ENCODE measurements at regions not wholly inside any gene's neighbourhood (a gene's known extent, or its start where the extent isn't known, plus 50 kb on each side); places are given as distances from the start of the nearest gene placed in this dataset.

DNA sequence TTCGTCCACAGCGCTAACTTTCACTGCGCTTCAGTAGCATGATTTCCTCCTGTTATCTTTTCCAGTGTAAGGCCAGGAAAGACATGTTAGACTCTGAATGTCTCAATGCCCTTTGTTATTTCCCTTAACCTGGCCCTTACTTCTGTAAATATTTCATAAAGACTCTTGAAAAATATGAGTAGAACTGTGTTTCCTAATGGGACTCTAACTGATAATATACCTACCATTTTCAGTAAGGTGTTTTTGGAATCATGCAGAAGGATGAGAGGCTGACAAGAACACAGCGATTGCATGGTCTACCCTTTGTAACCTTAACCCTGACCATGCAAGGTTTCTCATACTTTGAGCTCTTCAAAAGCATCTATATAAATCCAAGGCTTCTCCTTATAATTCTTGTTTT, 550.1 kb downstream of the SLITRK6 start:
- no peak for DNase-seq (ENCODE audit: low read depth in 4 of 4, low spot score in 2 of 4)

- no peak for DNase-seq (ENCODE audit: low read depth in 4 of 4, low spot score in 2 of 4)
Observed at GRCh38 chr13:85247780-85248179, 551.4 kb downstream of the SLITRK6 start.

DNA sequence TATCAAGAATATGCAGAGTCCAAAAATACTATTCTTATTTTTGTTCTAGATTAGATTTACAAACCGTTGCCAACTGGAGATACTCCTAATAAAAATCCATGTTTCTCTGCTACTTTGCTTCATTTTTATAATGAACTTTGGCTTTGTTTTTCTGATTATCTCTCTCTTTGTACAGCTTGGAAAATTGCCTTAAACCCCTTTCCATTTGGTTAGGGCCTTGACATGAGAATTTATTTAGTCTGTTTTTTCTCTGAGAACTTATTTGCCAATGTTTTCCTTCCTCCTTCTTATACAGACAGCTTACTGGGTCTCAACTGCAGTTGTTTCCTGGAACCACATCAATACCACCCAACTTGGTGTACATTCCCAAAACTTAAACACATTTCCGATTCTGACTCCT, 555.4 kb downstream of the SLITRK6 start:
- DNase-seq (ENCODE audit: low read depth in 4 of 4, low spot score in 2 of 4): no peak

DNA sequence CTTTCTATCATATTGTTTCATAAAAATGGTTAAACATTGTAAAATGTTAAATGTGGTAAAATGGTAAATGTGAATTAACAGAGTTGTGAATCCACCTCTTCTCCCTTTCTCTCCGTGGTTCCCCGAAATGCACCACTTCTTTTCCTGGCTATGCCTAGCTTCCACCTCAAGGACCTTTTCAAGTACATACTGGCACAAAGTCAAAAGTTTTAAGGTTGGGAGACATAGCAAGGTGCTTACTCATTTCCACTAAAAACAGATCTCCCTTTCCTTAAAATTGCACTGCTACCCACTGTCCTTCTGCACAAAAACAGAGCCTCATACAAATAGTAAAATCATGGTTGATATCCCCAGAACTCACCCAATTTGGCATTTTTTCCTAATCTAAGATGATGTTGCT, 558.2 kb downstream of the SLITRK6 start:
- no peak for DNase-seq (ENCODE audit: low read depth in 4 of 4, low spot score in 2 of 4)

DNA sequence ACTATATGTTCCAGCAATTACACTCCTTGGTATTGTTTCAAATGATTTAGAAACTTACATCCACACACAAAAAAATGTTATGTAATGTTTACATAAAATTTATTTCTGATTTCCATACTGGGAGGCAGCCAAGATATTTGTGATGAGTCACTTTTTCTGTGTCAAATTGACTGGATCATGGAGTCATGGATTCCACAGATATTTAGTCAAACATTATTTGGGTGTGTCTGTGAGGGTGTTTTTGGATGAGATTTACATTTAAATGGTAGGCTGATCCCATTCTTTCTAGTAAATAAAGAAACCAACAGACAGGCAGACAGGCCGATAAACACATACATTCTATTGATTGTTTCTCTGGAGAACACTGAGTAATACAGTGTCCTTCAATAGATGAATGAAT, 562.8 kb downstream of the SLITRK6 start:
- no peak for DNase-seq (ENCODE audit: low read depth in 4 of 4, low spot score in 2 of 4)

DNA sequence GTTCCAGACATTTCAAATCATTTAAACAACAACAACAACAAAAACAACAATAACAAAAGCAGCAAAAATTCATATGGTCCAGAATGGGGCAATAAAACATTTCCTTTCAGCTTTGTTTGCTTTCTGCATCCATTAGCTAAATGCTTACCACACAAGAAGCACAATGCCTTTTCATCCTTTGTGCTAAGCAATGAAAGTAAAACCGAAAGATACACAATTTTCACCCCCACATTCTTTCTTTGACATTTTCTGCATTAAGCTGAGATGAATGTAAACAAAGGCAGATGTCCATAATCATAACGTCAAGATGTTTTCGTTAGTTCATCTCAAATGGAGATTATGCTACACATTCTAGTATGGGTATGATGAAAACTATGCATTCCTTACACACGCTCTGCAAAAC, 568.5 kb downstream of the SLITRK6 start:
- DNase-seq (ENCODE audit: low read depth in 4 of 4, low spot score in 2 of 4): peak in 2 of 4 donors; percentile 11 to 33

GRCh38 chr13:85228692-85229091, 570.5 kb downstream of the SLITRK6 start:
- no peak for DNase-seq (ENCODE audit: low read depth in 4 of 4, low spot score in 2 of 4)

DNA sequence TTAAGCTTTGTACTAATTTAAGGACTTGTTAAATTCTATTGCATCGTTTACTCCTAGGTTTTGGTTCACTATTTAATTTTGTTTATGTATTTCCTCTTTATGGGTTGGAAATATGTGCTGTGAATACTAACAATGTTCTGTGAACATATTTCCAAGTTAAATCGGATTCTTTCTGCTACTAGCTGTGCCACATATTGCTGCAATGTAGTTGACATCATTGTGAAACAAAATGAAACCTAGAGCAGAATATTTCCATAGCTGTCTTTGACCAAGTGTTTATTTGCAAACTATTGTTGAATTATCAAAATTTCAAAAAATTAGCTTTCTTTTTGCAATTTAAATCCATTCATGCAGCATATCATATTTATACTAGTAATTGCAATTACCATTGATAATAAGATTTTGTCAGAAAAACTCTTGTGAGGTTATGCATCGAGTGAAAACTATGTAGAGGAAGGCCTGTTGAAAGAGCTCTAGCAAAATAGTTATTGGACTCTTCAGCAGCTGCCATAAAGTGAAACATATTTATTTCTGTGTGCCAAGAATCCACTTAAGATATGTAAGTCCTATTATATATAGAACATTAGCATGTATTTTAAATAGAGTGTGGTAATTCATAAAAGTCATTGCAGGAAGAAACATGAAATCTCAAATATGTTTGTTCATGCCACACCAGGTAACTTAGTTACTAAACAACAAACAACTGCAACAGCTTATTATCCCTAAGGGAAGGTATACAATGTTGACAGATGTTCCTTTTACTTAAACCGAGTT, 575.1 kb downstream of the SLITRK6 start:
- no peak for DNase-seq (ENCODE audit: low read depth in 4 of 4, low spot score in 2 of 4)

GRCh38 chr13:85216576-85216975, 582.6 kb downstream of the SLITRK6 start:
- DNase-seq (ENCODE audit: low read depth in 4 of 4, low spot score in 2 of 4): no peak

GRCh38 chr13:85212692-85213091, 586.5 kb downstream of the SLITRK6 start:
- DNase-seq (ENCODE audit: low read depth in 4 of 4, low spot score in 2 of 4): no peak

- no peak for DNase-seq (ENCODE audit: low read depth in 4 of 4, low spot score in 2 of 4)
Observed at GRCh38 chr13:85204668-85205344, 594.4 kb downstream of the SLITRK6 start.

- DNase-seq (ENCODE audit: low read depth in 4 of 4, low spot score in 2 of 4): no peak
Observed at GRCh38 chr13:85197431-85197830, 601.8 kb downstream of the SLITRK6 start.

- no peak for DNase-seq (ENCODE audit: low read depth in 4 of 4, low spot score in 2 of 4)
Observed at GRCh38 chr13:85194482-85194881, 604.7 kb downstream of the SLITRK6 start.

DNA sequence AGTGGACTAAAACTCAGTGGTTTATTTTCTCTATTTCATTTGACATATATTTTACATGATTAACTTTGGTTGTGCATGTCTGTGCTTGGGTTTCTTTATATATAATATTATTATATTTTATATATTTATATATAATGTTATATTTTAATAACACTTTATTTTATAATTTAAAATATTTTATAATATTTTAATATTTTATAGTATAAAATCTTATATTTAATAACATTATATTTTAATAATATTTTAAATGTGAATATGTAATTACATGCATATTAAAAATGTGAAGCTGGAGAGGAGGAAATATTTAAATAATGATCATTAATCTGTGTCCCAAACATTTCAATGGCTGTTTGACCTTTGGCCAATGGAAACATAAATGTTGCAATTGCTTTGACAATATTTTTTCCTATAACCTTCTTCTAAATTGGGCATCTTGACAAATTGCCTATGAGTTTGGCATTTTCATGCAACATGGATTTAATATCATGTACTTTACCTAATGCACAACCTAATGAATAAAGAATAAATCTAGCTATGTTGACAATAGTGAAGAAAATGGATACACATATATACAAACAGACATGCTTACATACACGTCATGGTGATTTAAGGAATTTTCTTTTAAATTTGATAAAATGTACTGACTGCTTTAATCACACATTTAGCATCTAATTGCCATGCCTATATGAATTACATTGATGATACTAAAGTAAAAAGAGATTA, 607.1 kb downstream of the SLITRK6 start:
- DNase-seq (ENCODE audit: low read depth in 4 of 4, low spot score in 2 of 4): no peak

DNA sequence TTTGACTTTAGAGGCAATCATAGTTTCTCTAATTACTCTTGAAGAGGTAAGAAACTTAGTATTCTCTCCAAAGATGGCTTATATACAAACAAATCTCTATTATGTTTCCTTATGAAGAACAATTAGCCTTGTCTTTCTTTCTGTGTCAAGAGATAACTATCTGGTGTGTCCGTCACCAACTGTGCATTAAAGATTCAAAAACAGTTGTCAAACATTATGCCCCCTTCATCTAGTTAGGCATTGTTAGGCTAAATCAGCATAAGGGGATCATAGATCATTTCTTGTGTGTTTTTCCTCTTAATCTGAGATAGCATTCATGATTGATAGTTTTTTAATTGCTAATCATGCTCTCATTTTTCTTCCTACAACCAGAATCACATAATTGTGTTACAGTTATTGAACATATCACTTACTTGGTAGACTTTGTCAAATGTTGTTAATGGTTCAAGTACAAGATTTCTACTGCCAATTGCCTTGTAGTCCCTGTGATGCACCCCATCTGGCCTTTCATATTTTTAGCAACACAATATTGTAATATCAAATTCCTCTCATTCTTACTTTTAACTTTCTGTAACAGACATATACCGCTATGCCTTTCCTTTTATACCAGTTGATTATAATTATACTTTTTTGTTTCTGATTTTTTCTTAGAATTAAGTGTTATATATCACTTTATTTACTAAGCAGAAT, 612.7 kb downstream of the SLITRK6 start:
- peak in 1 of 4 donors; percentile 6 for DNase-seq (ENCODE audit: low read depth in 4 of 4, low spot score in 2 of 4)

DNA sequence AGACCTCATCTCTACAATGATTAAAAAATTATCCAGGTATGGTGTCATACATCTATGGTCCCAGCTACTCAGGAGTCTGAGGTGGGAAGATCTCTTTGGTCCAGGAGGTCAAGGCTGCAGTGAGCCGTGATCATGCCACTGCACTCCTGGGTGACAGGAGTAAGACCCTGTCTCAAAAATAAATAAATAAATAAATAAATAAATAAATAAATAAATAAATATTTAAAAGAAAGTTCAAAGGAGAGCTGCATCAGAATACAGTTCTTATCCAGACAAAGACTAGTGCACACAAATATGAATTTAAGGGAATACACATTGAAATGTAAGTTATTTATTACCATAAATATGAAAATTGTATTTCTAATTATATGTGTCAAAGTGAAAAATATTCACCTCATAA, 624.9 kb downstream of the SLITRK6 start:
- DNase-seq (ENCODE audit: low read depth in 4 of 4, low spot score in 2 of 4): no peak

GRCh38 chr13:85170372-85170771, 628.8 kb downstream of the SLITRK6 start:
- DNase-seq (ENCODE audit: low read depth in 4 of 4, low spot score in 2 of 4): no peak

GRCh38 chr13:85166891-85167290, 632.3 kb downstream of the SLITRK6 start:
- no peak for DNase-seq (ENCODE audit: low read depth in 4 of 4, low spot score in 2 of 4)

- DNase-seq (ENCODE audit: low read depth in 4 of 4, low spot score in 2 of 4): no peak
Observed at GRCh38 chr13:85163063-85163462, 636.2 kb downstream of the SLITRK6 start.

- DNase-seq (ENCODE audit: low read depth in 4 of 4, low spot score in 2 of 4): peak in 1 of 4 donors; percentile 33
Observed at GRCh38 chr13:85148009-85148408, 651.2 kb downstream of the SLITRK6 start.

GRCh38 chr13:85142351-85142927, 656.8 kb downstream of the SLITRK6 start:
- no peak for DNase-seq (ENCODE audit: low read depth in 4 of 4, low spot score in 2 of 4)
